AG08395 (cell line): ENCODE measurements at regions not wholly inside any gene's neighbourhood (a gene's known extent, or its start where the extent isn't known, plus 50 kb on each side); places are given as distances from the start of the nearest gene placed in this dataset.

Experiments used
- DNase-seq: peaks from one replicate; pipeline ENCODE4 v3.0.0; 2012; ENCODE audit warnings: mixed read lengths, low spot score

DNA sequence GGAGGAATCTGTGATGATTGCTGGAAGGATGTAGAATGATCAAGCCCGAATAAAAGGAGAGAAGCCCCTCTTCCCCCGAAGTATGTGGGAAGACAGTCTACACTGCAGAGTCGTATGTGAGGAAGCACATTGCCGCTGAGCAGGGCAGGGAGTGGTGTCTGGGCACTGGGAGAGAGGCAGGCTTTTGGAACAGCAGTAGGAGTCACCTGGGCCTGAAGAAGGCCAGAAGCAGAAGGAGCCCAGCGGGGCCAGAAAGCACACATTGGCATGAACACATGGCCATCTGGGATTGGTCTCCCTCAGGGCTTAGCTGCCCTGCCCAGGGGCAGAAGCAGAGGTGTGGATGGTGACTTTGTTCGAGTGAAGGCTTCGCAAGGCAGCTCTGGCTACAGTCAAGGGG lies 162.8 kb downstream of the ERCC6L2 start:
- DNase-seq = no peak

DNA sequence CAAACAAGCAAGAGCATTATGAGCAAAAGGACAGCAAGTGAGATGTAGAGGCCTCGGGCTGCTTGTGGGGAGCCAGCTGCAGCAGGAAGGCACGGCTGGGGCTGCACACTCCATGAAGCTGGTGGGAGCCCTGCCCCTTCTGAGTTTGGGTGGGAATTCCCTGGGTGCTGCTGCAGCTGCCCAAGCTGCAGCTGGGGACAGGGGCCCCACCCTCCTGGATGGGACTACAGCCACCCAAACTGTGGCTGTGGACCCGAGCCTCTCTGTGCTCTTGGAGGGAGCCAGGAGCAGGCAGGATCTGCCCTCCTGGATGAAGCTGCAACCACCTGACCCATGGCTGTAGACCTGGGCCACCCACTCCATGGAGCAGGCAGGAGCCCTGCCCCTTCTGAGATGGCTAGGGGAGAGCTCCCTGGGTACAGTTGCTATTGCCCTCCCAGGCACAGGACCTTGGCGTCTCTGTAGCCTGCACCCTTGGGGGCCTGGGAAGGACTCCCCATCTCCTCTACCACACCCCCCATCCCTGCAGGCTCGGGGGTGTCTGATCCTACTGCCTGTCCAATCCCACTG lies 159.1 kb downstream of the ERCC6L2 start:
- no peak for DNase-seq

DNA sequence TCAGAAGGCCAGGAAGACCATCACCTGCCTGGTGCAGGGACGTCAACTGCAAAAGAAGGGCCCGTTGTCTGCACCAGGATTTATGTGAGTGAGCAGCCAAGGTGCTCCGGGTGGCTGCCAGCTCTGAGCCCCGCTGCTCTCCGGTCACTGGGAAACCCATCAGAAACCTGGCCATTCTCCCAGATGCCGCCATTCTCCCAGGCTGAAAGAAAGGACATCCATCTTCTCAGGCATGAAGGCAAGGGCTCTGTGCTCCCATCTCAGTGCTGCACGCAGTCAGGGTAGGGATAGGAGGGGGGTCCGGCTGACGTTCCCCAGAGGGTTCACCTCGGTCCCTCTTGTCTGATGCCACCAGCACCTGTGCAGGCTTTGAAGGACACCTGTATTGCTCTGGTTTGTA lies 158.4 kb downstream of the ERCC6L2 start:
- no peak for DNase-seq

DNA sequence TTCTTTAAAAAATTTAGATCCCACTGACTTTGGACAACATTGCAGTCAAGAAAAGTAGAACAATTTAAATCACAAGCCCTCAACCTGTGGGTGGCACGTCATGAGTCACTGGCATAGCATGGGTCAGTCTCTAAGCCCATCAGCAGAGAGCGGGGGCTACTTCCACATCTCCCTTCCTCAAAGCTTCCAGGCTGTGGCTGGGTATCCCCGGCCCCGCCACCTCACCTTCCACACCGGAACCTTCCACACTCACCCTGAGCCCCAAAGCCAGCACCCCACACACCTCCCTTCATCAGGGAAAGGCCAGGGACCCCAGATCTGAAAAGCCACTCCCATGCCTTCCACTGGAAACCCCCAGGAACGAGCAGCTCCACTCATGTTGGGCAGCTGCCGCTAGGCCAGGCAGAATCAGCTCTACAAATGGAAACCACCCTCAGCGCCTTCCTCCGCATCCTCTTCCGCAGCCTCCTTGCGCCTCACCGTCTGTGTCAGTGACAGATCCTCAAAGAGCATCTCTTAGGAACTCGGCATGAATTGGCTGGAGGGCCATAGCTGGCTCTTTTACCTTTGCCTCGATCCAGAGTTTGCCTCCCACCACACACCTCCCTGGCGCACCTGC lies 156.5 kb downstream of the ERCC6L2 start:
- no peak for DNase-seq

DNA sequence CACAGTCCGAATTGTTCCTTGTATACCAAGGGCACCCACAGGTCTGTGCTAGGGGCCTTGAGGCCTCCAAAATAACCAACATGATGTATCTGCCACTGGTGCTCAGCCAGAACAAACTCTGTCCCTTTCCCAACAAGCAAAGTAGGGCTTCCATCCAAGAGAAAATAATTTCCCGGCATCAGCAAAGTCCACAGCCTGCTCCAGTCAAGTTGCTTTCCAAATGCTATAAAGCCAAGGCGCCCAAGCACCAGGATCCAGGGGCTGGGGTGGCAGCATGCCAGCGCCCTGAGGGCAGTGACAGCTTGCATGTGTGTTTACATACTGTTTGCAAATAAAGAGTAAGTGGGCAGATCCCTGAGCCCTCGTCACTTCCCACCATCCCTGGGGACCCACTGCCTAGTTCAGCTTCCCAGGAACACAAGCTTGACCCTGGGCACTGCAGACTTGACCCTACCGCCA lies 155.9 kb downstream of the ERCC6L2 start:
- no peak for DNase-seq

DNA sequence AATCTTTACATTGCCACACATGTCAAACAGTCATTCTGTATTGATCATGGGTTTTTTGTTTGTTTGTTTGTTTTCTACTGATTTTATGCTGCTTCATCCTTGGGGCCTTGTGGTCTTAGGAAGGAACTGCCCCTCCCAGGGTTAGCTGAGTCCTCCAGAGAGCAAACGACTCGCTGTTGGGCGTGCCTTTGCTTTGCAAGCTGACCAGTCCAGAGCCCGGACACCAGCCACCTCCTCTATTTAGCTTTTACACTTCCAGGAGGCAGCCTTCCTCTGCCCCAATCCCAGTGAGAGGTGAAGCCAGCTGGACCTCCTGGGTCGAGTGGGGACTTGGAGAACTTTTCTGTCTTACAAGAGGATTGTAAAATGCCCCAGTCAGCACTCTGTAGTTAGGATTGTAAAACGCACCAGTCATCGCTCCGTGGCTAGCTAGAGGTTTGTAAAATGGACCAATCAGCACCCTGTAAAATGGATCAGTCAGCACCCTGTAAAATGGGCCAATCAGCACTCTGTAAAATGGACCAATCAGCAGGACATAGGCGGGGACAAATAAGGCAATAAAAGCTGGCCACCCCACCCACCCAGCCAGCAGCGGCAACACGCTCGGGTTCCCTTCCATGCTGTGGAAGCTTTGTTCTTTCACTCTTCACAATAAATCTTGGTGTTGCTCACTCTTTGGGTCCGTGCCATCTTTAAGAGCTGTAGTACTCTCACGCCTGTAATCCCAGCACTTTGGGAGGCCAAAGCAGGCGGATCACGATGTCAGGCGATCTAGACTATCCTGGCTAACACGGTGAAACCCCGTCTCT lies 154.4 kb downstream of the ERCC6L2 start:
- DNase-seq = no peak

DNA sequence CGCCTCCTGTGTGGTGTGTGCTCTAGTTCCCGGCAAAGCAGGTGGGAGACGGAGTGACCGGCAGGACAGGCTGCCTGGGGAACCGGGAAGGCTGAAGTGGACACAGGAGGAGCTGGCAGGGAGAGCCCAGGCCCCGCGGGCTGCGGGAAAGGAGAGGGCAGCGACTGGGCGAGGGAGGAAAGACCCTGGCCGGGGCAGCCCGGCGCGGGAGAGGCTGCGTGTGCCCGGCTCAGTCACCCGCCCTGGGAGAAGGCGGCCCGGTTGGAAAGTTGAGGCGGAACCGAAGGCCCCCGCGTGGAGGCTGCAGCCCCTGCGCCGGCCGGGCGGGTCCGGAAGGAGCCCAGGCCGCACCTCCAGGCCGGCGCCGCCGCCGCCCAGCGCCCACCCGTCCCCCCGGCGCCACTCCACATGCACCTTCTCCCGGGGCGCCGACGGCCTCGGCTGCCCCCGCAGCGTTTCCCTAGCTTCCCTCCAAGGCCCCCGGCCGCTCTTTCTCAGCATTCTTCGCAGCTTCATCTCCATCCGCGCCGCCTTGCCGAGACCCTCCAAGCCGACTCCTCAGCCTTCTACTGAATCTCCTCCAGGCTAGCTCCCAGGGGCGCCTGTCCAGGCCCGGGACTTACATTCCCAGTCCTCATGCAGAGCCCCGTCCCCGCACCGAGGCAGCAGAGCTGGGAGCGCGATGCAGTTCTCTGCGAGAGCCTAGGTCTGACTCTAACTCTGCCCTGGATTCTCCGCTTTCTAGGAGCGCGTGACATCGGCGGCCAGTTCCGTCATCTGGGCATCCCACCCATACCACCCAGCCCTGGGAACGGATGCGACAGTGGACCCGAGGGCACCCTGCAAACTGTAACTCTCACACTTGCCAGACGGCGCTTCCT lies 152.0 kb downstream of the ERCC6L2 start:
- DNase-seq = no peak

DNA sequence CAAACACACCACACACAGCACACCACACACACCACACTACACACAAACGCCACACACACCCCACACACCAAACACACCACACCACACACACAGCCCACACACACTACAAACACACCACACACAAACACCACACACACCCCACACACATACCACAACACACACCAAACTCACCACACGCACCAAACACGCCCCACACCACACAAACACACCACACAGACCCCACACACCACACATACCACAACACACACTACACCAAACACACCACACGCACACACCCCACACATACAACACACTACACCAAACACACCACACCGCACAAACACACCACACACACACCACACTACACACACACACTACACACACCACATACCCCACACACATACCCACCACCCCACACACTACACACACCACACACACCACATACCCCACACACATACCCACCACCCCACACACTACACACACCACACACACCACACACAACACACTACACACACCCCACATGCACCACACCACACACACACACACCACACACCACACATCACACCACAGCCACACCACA lies 151.2 kb downstream of the ERCC6L2 start:
- no peak for DNase-seq

DNA sequence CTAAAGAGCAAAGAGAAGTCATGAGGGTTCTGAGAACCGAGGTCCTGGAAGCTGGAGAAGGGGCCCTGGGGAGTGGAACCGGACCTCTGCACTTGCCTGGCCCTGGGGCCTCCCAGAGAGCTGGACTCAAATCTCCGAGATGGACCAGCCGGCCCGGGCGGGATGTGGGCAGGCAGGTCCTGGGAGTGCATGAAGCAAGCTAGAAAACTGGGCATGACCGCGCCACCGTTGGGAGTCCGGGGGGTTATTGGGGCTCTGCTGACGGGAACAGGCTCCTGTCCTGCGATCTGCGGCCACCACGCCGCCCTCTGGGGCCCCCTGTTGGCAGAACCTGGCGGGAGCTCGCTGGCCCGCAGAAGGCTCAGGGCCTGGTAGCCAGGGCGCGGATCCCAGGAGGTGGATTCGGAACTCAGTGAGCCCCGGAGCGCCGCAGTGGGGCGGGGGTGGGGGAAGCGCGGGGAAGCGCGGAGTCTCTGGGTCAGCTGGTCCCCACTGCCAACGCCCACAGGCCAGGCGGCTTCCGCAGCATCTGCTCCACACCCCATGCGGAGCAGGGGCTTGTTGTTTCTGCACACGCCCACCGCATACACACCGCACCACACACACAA lies 150.6 kb downstream of the ERCC6L2 start:
- no peak for DNase-seq

DNA sequence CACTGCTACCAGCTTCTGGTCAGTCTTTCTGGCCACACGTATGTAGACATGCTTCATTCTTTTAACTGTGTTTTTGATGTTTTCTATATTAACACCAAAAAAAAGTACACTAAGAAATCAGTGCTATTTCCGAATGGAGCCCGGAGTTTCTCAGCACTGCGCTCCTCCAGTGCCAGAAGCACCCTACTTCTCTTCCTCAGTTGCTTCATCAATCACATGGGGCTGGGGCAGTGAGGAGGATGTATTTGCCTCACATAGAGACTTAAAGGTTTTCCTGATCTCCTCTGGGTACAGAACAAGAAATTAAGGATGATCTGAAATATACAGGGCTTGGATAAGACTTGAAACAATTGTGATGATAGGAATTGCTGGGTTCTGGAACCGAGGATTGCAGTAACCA lies 148.0 kb downstream of the ERCC6L2 start:
- DNase-seq = no peak

DNA sequence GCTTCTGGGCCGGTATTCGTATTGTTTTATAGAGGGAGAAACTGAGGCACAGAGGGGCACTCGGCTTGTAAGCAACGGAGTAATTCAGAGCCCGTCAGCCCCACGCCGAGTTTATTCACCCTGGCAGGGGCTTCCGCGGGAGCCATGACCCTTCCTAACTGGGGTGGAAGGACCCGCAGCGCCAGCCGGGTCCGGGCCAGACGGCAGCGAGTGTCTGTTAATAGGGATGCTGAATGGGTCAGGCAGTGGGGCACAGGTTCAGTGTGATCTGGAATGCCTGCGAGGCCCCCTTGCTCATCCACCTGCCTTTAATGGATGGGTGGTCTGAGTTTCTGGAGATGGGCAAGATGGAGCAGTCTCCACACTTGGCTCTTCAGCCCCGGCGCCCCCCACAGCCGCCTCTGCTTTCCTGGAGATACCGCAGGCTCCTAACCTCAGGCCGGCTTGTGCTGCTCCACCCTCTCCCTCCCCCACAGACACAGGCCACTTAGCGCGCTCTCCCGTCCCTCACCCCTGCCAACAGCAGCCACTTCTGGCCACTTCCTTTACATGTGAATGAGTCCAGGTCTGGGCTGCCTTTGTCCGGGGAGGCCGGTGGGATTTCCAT lies 147.1 kb downstream of the ERCC6L2 start:
- DNase-seq = no peak

DNA sequence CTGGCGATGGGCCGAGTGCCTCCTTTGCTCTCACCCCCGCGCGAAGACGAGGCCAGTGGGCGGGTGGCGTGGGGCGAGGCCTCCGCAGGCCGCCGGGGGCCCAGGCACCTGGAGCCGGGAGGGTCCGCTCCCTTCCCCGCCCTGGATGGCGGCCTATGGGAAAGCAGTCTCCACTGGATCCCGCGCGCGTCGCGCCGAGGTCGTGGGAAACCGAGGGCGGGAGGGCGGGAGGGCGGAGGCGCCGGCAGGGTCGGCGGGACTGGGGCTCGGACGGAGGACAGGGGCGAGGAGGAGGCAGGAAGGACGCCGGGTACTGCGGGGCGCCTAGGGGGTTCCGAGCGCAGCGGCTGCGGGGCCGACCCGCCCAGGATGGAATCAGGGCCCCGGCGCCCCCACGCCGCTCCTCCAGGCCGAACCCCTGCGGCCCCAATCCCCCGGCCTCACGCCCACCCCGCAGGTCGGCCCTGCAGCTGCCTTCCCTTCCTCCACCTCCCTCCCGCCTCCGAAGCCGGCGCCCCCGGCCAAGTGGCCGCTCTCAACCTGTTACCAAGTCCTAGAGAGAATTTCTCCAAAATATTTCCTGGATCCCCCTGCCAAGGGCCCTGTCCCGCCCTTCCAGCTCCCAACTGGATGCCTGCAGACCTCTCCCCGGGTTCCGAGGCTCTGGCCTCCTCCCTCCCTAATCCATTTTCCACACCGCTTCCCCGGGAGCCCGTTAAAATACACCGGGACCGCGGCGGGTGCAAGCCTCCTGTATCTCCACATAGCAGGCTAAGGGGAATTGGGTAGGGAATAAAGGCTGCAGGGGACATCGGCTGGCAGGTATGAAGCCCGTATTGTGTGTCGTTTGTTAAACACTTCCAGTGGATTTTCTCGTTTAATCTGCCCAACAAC lies 146.3 kb downstream of the ERCC6L2 start:
- no peak for DNase-seq

DNA sequence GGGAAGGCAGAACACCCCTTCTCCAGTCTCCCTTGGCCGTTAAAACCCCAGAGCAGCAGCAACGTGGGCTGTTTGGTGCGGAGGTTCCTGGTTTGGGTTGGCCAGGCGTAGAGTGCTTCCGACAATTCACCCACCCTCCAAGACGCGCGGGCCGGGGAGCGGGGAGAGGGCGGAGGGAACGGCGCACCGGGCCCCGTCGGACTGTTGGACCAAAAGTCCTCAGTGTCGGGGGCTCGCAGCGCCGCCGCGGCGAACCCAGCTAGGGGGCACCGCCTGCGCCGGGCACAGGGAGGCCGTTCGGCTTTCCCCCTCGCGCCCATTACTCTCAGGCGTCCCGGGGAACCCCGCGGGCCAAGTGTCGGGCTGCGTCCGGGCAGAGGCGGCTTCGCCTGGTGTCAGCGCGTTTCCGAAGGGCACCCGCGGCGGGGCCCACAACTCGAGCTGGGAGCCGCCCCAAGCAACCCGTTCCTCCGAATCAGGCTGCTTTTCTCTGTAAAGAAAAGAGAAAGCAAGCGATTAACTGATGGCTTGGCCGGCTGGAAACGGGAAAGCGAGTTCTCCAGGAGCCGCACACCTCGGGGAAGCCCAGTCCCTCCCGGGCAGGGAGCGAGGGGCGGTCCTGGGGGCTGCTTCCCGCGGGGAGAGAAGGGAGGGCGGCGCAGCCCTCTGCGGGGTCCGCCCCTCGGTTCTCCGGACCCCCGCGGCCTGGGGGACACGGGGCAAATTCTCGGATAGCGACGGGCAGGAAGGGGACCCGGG lies 145.5 kb downstream of the ERCC6L2 start:
- peak; percentile 35 for DNase-seq

DNA sequence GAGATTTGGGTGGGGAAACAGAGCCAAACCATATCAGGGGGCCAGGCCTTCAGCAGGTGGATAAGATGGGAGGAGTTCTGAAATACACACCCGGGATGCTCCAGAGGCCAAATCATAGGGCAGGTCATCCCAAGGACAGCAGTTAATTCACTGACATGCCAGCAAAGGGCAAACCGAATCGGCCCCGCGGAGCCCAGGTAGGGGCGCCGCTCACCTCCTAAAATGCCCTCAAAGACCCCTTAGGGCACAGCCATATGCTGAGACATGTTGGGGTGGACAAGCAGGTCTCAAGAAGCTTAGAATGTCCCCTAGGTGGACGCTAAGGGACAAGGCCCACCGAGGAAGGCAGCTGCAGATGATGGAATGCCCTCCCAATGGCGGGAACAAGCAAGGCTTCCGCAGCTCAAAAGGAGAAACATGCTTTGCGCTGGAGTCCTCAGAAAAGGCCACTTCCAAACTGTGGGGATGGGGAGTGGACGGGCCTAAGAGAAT lies 144.9 kb downstream of the ERCC6L2 start:
- DNase-seq = no peak
